Heart left ventricle (tissue), 16 donors: ENCODE measurements at regions not wholly inside any gene's neighbourhood (a gene's known extent, or its start where the extent isn't known, plus 50 kb on each side); places are given as distances from the start of the nearest gene placed in this dataset.
A peak's percentile ranks its signal among the peaks of the same experiment; 100 is the strongest.

ENCODE experiments used
- ATAC-seq, 4 donors: fragments of 200-7000 bp; cut with Tn5 transposase; one replicate each; pipeline ENCODE4 v1.9.1; 2020 to 2022; ENCODE audit warnings: moderate library complexity in 4 of 4, mild to moderate bottlenecking in 3 of 4, moderate number of reproducible peaks in 1 of 4
- DNase-seq, 5 donors: peaks; one replicate each; pipeline ENCODE4 v3.0.0-alpha.2; 2020
- H3K27ac ChIP-seq, 12 donors: fragments of 200-600 bp; sonication (generic) in 4 of 12; one replicate each; pipeline versions ENCODE4 v1.5.0 to v1.8.0; 2016 to 2022; ENCODE audit warnings: mild to moderate bottlenecking in 2 of 12
- H3K27me3 ChIP-seq, 9 donors: fragments of 200-600 bp; sonication (generic) in 2 of 9; one replicate each; pipeline versions ENCODE4 v1.5.1 to v1.8.0; 2016 to 2022; ENCODE audit warnings: mild to moderate bottlenecking in 3 of 9
- H3K36me3 ChIP-seq, 9 donors: fragments of 200-600 bp; sonication (generic) in 2 of 9; one replicate each; pipeline versions ENCODE4 v1.5.0 to v1.8.0; 2018 to 2022; ENCODE audit warnings: mild to moderate bottlenecking in 2 of 9
- H3K4me1 ChIP-seq, 12 donors: fragments of 200-600 bp; sonication (generic) in 4 of 12; one replicate each; pipeline versions ENCODE4 v1.5.0 to v1.8.0; 2016 to 2022; ENCODE audit warnings: mild to moderate bottlenecking in 3 of 12
- H3K4me3 ChIP-seq, 12 donors: fragments of 200-600 bp; sonication (generic) in 4 of 12; one replicate each; pipeline versions ENCODE4 v1.5.0 to v1.8.0; 2017 to 2022; ENCODE audit warnings: mild to moderate bottlenecking in 9 of 12, moderate library complexity in 4 of 12
- H3K9me3 ChIP-seq, 12 donors: fragments of 200-600 bp; sonication (generic) in 4 of 12; one replicate each; pipeline versions ENCODE4 v1.5.0 to v1.8.0; 2016 to 2022; ENCODE audit warnings: mild to moderate bottlenecking in 1 of 12
- CTCF ChIP-seq, 12 donors: fragments of 200-600 bp; sonication (generic) in 4 of 12; IDR thresholded peaks; one replicate each; pipeline versions ENCODE4 v1.5.0 to v1.8.0; 2018 to 2022; ENCODE audit warnings: antibody characterized with exemption in 12 of 12, mild to moderate bottlenecking in 5 of 12
- POLR2A ChIP-seq, 2 donors: fragments of 450-650 bp; IDR thresholded peaks; one replicate each; pipeline ENCODE4 v1.6.1; 2017; ENCODE audit warnings: antibody characterized with exemption in 2 of 2, mild to moderate bottlenecking in 2 of 2, moderate library complexity in 2 of 2
- WGBS, 4 donors: extraction: QIAGEN DNeasy Blood & Tissue Kit in 2 of 4; methylation state at CpG; one replicate each; pipeline versions ENCODE4 v1.1.5 to v1.1.7; 2013 to 2018; 5-methylcytosine and 5-hydroxymethylcytosine counted together
- intact Hi-C, 10 donors: fragments of 100-400 bp; cut with DNase I; formaldehyde crosslinking; loops; one replicate each; pipeline versions ENCODE4 v1.11.1 to v1.14.2; 2022
- donor health status: ischemic (EF 13 %, LVEDD 7.1; RV severe dilation, severe dysfunction).
- donor health status: healthy with polysubstance abuse.
- donor health status: DM: no; HTN: yes; CAD: no.
- donor health status: DM: no; HTN: no; CAD: no.
- donor health status: ischemic (EF 25% LVEDD 6.9; RV normal size, moderate dysfunction).
- donor health status: ischemic (EF 25% LVEDD 5.7; RV mildly dilated, moderate dysfunction).
- donor health status: healthy.
- donor health status: DM: yes; HTN: yes; CAD: no.
- donor health status: ischemic (EF 35%, LVEDD 5.7; RV mildly dilated, moderate dysfunction).
- donor health status: nonischemic (EF 11% LVEDD 7.7; RV severe dilation, severe dysfunction).
- donor health status: DM: yes; HTN: yes; CAD: no.
- donor health status: PGD.
- donor health status: ischemic (EF 29% LVEDD 5.4; RV normal size, mild dysfunction).
- donor health status: nonischemic (EF 23%, LVEDD 6.1; RV moderate dilation, normal function).

DNA sequence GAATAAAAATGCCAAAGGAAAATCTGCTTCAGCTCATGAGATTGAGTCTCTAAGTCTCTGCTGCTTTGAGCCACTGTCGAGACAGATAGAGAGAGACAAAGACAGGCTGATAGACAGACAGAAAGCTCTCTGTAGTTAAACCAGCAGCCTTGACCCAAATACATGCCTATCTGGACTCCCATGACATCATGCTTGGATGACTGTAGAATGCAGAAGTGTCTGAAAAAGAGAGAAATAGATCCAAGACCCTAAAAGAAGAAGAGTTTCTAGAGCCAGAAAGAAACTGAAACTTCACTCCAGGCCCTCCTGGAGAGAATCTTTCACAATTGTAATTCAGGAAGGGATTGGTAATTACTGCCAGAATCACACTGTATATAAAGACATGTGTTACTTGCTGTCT is 122.6 kb upstream of the PLXNC1 start:
- peaks cover 0 to 23% (median 6%) of the 10 kb centered on the region in 12 donors for H3K9me3 ChIP-seq
- DNase-seq (no peak), ATAC-seq (peak in 1 of 4 donors; percentile 67)
- H3K36me3 ChIP-seq: no peaks in the 10 kb centered on the region
- no peak overlapping the region for H3K4me3 ChIP-seq
- WGBS, 4 donors: 63 to 68% (median 67%) methylated on average over 1 of the region's 1 CpG
- intact Hi-C loops: no loop called here
- H3K4me1 ChIP-seq: peaks cover 0 to 4% (median 0%) of the 10 kb centered on the region in 12 donors
- H3K27me3 ChIP-seq: no peaks in the 10 kb centered on the region
- no peak overlapping the region for H3K27ac ChIP-seq
- no peak for TF ChIP-seq CTCF (IDR thresholded peaks at IDR 0.05)
- no peak for TF ChIP-seq POLR2A (IDR thresholded peaks at IDR 0.05)

- H3K36me3 ChIP-seq: no peaks in the 10 kb centered on the region
- no peak for ATAC-seq
- no peak overlapping the region for H3K27ac ChIP-seq
- intact Hi-C loops: no loop called here
- no peak overlapping the region for H3K4me3 ChIP-seq
- peaks cover 0 to 4% (median 0%) of the 10 kb centered on the region in 12 donors for H3K4me1 ChIP-seq
- no peak for DNase-seq
- no peak for TF ChIP-seq POLR2A (IDR thresholded peaks at IDR 0.05)
- no peak for TF ChIP-seq CTCF (IDR thresholded peaks at IDR 0.05)
- no peaks in the 10 kb centered on the region for H3K27me3 ChIP-seq
- H3K9me3 ChIP-seq: peaks cover 0 to 23% (median 6%) of the 10 kb centered on the region in 12 donors
These were observed 121.8 kb upstream of the PLXNC1 start for GRCh38 chr12:94026596-94026995.

DNA sequence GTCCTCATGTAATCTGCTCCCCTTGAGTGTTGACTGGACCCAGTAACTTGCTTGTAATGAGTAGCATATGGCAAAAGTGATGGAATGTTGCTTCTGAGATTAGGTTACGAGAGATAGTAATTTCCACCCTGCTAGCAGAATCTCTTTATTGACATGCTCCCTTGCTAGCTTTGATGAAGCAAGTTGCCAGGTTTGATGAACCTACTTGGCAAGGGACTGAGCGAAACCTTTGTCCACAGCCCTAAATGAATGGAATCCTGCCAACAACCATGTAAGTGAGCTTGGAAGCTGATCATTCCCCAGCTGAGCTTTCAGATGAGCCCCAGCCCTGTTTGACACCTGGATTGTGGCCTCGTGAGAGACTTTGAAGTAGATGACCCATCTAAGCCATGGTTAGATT is 120.8 kb upstream of the PLXNC1 start:
- H3K27me3 ChIP-seq: no peaks in the 10 kb centered on the region
- H3K4me1 ChIP-seq: peaks cover 0 to 4% (median 0%) of the 10 kb centered on the region in 12 donors
- no peak for TF ChIP-seq POLR2A (IDR thresholded peaks at IDR 0.05)
- intact Hi-C loops: no loop called here
- H3K27ac ChIP-seq: no peak overlapping the region
- DNase-seq (no peak), ATAC-seq (no peak)
- H3K9me3 ChIP-seq: peaks cover 0 to 23% (median 6%) of the 10 kb centered on the region in 12 donors
- H3K36me3 ChIP-seq: no peaks in the 10 kb centered on the region
- WGBS, 4 donors: 65 to 81% (median 77%) methylated on average over 3 of the region's 3 CpGs
- no peak overlapping the region for H3K4me3 ChIP-seq

GRCh38 chr12:94031763-94032162 is 116.6 kb upstream of the PLXNC1 start:
- DNase-seq (no peak), ATAC-seq (no peak)
- 87 to 90% (median 88%) methylated on average over 2 of the region's 2 CpGs for WGBS, 4 donors
- no peak overlapping the region for H3K27ac ChIP-seq
- no peaks in the 10 kb centered on the region for H3K27me3 ChIP-seq
- intact Hi-C loops: no loop called here
- H3K36me3 ChIP-seq: no peaks in the 10 kb centered on the region
- peaks cover 0 to 13% (median 0%) of the 10 kb centered on the region in 12 donors for H3K9me3 ChIP-seq
- no peak for TF ChIP-seq POLR2A (IDR thresholded peaks at IDR 0.05)
- no peak for TF ChIP-seq CTCF (IDR thresholded peaks at IDR 0.05)
- H3K4me1 ChIP-seq: no peaks in the 10 kb centered on the region
- H3K4me3 ChIP-seq: no peak overlapping the region

DNA sequence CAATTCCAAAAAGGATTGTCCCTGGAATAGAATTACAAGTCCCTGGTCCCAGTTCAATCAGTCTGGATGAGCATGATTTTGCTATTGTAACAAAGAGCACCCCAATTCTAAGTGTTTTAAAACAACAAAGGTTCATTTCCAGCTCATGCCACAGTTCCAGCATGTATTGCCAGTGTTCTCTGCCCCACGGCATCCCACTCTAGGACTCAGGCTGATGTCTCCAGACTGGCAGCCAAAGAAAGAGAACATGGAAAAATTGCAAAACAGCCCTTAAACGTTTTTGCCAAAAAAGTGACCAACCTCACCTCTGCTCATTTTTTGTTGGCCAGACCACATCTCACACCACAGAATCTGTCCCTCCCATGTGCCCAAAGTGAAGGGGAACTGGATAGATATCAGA is 116.0 kb upstream of the PLXNC1 start:
- H3K36me3 ChIP-seq: no peaks in the 10 kb centered on the region
- H3K4me1 ChIP-seq: peaks cover 0 to 6% (median 0%) of the 10 kb centered on the region in 12 donors
- 72 to 86% (median 76%) methylated on average over 2 of the region's 2 CpGs for WGBS, 4 donors
- intact Hi-C loops: no loop called here
- ATAC-seq (no peak), DNase-seq (no peak)
- no peak overlapping the region for H3K27ac ChIP-seq
- H3K9me3 ChIP-seq: peaks cover 0 to 13% (median 0%) of the 10 kb centered on the region in 12 donors
- H3K4me3 ChIP-seq: no peak overlapping the region
- H3K27me3 ChIP-seq: no peaks in the 10 kb centered on the region
- TF ChIP-seq CTCF (IDR thresholded peaks at IDR 0.05) (no peak), POLR2A (IDR thresholded peaks at IDR 0.05) (no peak)
